HepG2 (cell line): ENCODE measurements at regions not wholly inside any gene's neighbourhood (a gene's known extent, or its start where the extent isn't known, plus 50 kb on each side); places are given as distances from the start of the nearest gene placed in this dataset.

Experiments used
- MIXL1 ChIP-seq: IDR thresholded peaks from 2 replicates; pipeline ENCODE4 v1.6.1; 2016
- NFATC3 ChIP-seq: sonication (generic); formaldehyde crosslinking; IDR thresholded peaks from 2 replicates; pipeline ENCODE4 v1.5.1; 2020; ENCODE audit warnings: mild to moderate bottlenecking, missing genetic modification reagents
- SCMH1 ChIP-seq: sonication (generic); formaldehyde crosslinking; IDR thresholded peaks from 2 replicates; pipeline ENCODE4 v1.9.0; 2021; ENCODE audit warnings: missing genetic modification reagents, mild to moderate bottlenecking, borderline replicate concordance
- SMC3 ChIP-seq: IDR thresholded peaks from 2 replicates; pipeline ENCODE4 v1.6.1; 2011; ENCODE audit warnings: low read length, improper control_type of control experiment
- STAG1 ChIP-seq: sonication (generic); formaldehyde crosslinking; IDR thresholded peaks from 2 replicates; pipeline ENCODE4 v1.4.0; 2020; ENCODE audit warnings: missing genetic modification reagents
- ZFP1 ChIP-seq: IDR thresholded peaks from 2 replicates; pipeline ENCODE4 v1.6.1; 2016
- ZNF12 ChIP-seq: sonication (generic); formaldehyde crosslinking; IDR thresholded peaks from 2 replicates; pipeline ENCODE4 v1.5.0; 2020; ENCODE audit warnings: missing genetic modification reagents
- ZNF644 ChIP-seq: IDR thresholded peaks from 2 replicates; pipeline ENCODE4 v1.6.1; 2016; ENCODE audit warnings: low read depth
- ZNF672 ChIP-seq: sonication (generic); formaldehyde crosslinking; IDR thresholded peaks from 2 replicates; pipeline ENCODE4 v1.8.1; 2022; ENCODE audit warnings: missing genetic modification reagents
- TF ChIP-seq, protein P1 (sequence below): sonication (generic); formaldehyde crosslinking; IDR thresholded peaks from 2 replicates; pipeline ENCODE4 v1.5.1; 2020; ENCODE audit warnings: missing genetic modification reagents, mild to moderate bottlenecking, borderline replicate concordance
- TF ChIP-seq, protein P2 (sequence below), 2 experiments: sonication (generic) in 1 of 2; formaldehyde crosslinking in 1 of 2; IDR thresholded peaks; 2 replicates each; pipeline versions ENCODE4 v1.5.1 to v1.6.1; 2011 to 2020; ENCODE audit warnings: borderline replicate concordance in 1 of 2, low read depth in 1 of 2, low read length in 1 of 2, mild to moderate bottlenecking in 1 of 2, missing genetic modification reagents in 1 of 2, moderate library complexity in 1 of 2
- TF ChIP-seq, protein P3 (sequence below): IDR thresholded peaks from 2 replicates; pipeline ENCODE4 v1.6.1; 2012; ENCODE audit warnings: inconsistent platforms
- TF ChIP-seq, protein P4 (sequence below): sonication (generic); formaldehyde crosslinking; IDR thresholded peaks from 2 replicates; pipeline ENCODE4 v1.5.0; 2020; ENCODE audit warnings: mild to moderate bottlenecking, missing genetic modification reagents, moderate library complexity

DNA sequence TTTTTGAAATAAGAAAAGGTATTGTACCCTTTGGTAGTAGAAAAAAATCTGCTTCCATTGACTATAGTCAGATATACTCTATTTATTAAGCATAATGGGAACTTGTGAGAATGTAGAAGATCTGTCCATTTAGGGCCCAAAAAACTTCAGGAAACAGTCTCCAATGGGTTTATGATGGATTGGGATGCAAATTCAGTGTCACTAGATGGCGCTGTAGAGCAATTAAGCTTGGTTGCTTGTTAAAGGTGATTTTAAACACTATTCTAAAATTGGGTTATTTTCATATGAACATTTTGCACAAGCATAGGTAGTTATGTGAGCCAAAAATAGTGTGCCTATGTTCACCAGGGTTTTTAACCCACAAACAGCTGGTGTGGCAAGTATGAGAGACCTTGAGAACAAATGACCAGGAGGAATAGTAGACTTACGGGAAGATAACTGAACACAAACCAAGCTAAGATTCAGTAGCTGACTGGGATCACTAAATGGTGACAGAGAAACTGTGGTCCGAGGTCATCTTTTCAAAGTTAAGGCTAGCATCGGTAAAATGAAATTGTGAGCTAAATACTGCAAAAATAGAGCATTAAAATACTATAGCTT lies 80.3 kb upstream of the LSM6 start (continued):
- TF ChIP-seq, protein P1, sequence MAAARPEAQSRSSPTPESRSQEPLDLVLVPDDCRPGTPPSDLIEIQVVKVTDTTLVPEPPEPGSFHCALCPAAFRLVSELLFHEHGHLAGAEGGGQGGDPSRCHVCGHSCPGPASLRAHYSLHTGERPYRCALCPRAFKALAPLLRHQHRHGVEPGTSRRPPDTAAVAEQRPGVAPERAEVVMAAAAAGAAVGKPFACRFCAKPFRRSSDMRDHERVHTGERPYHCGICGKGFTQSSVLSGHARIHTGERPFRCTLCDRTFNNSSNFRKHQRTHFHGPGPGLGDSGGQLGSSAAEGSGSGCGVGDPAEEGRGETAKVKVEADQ (CRISPR knock-in tag): no peak
- TF ChIP-seq STAG1 (CRISPR knock-in tag) (peak; percentile 52), ZNF12 (CRISPR knock-in tag) (no peak), NFATC3 (CRISPR knock-in tag) (no peak), ZFP1 (CRISPR knock-in tag) (no peak), MIXL1 (peak; percentile 43; the same call in 1 of the 2 replicates), ZNF672 (CRISPR knock-in tag) (no peak), ZNF644 (CRISPR knock-in tag) (no peak), SMC3 (peak; percentile 36), SCMH1 (CRISPR knock-in tag) (no peak)
- TF ChIP-seq, protein P2, sequence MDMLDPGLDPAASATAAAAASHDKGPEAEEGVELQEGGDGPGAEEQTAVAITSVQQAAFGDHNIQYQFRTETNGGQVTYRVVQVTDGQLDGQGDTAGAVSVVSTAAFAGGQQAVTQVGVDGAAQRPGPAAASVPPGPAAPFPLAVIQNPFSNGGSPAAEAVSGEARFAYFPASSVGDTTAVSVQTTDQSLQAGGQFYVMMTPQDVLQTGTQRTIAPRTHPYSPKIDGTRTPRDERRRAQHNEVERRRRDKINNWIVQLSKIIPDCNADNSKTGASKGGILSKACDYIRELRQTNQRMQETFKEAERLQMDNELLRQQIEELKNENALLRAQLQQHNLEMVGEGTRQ (IDR thresholded peaks at IDR 0.05; ENCODE audit: low read depth, low read length): no peak
- TF ChIP-seq, protein P2 (CRISPR knock-in tag; IDR thresholded peaks at IDR 0.05; ENCODE audit: borderline replicate concordance): no peak
- TF ChIP-seq, protein P3, sequence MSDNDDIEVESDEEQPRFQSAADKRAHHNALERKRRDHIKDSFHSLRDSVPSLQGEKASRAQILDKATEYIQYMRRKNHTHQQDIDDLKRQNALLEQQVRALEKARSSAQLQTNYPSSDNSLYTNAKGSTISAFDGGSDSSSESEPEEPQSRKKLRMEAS: no peak
- TF ChIP-seq, protein P4, sequence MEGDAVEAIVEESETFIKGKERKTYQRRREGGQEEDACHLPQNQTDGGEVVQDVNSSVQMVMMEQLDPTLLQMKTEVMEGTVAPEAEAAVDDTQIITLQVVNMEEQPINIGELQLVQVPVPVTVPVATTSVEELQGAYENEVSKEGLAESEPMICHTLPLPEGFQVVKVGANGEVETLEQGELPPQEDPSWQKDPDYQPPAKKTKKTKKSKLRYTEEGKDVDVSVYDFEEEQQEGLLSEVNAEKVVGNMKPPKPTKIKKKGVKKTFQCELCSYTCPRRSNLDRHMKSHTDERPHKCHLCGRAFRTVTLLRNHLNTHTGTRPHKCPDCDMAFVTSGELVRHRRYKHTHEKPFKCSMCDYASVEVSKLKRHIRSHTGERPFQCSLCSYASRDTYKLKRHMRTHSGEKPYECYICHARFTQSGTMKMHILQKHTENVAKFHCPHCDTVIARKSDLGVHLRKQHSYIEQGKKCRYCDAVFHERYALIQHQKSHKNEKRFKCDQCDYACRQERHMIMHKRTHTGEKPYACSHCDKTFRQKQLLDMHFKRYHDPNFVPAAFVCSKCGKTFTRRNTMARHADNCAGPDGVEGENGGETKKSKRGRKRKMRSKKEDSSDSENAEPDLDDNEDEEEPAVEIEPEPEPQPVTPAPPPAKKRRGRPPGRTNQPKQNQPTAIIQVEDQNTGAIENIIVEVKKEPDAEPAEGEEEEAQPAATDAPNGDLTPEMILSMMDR: peak; percentile 65
